Choroid plexus epithelial cell (primary cell): ENCODE measurements at regions not wholly inside any gene's neighbourhood (a gene's known extent, or its start where the extent isn't known, plus 50 kb on each side); places are given as distances from the start of the nearest gene placed in this dataset.

Source experiments
- DNase-seq: peaks from one replicate; pipeline ENCODE4 v3.0.0-alpha.2; 2010; ENCODE audit warnings: low read depth
- H3K4me3 ChIP-seq: 2 replicates; pipeline ENCODE4 v1.5.1; 2011; ENCODE audit warnings: low read depth, mild to moderate bottlenecking, control low read depth, low read length, moderate library complexity
- TF ChIP-seq, protein P1 (sequence below): conservative IDR thresholded peaks from 2 replicates; pipeline ENCODE4 v1.5.1; 2011; ENCODE audit warnings: low read depth, mild to moderate bottlenecking, control low read depth, inconsistent platforms, low read length, moderate library complexity

DNA sequence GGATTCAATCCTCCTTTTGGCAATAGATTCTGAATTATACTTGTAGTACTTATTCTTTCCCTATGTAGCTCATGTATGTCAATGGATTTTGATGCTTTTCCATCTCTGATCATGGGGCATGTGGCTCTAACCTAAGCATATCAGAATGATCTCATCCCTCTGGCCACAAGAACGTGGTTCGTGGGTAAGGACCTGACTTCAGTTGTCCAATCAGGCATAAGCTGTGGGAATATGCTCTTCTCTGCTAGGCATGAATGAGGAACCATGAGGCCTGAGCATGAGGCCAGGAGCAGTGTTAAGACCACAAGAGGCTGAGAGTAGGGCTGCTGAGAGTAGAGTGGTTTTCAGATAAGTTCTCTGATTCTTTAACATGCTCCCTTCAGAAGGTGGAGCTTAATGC, 292.4 kb upstream of the TSHZ3 start:
- no peak for DNase-seq
- H3K4me3 ChIP-seq: no peak overlapping the region
- TF ChIP-seq, protein P1, sequence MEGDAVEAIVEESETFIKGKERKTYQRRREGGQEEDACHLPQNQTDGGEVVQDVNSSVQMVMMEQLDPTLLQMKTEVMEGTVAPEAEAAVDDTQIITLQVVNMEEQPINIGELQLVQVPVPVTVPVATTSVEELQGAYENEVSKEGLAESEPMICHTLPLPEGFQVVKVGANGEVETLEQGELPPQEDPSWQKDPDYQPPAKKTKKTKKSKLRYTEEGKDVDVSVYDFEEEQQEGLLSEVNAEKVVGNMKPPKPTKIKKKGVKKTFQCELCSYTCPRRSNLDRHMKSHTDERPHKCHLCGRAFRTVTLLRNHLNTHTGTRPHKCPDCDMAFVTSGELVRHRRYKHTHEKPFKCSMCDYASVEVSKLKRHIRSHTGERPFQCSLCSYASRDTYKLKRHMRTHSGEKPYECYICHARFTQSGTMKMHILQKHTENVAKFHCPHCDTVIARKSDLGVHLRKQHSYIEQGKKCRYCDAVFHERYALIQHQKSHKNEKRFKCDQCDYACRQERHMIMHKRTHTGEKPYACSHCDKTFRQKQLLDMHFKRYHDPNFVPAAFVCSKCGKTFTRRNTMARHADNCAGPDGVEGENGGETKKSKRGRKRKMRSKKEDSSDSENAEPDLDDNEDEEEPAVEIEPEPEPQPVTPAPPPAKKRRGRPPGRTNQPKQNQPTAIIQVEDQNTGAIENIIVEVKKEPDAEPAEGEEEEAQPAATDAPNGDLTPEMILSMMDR: no peak

- H3K4me3 ChIP-seq: no peak overlapping the region
- DNase-seq: peak; percentile 12
- TF ChIP-seq, protein P1: no peak
Measured at GRCh38 chr19:31648347-31648746, 299.1 kb upstream of the TSHZ3 start.

- TF ChIP-seq, protein P1: no peak
- no peak overlapping the region for H3K4me3 ChIP-seq
Measured at GRCh38 chr19:31656507-31656906, 307.3 kb upstream of the TSHZ3 start.

DNA sequence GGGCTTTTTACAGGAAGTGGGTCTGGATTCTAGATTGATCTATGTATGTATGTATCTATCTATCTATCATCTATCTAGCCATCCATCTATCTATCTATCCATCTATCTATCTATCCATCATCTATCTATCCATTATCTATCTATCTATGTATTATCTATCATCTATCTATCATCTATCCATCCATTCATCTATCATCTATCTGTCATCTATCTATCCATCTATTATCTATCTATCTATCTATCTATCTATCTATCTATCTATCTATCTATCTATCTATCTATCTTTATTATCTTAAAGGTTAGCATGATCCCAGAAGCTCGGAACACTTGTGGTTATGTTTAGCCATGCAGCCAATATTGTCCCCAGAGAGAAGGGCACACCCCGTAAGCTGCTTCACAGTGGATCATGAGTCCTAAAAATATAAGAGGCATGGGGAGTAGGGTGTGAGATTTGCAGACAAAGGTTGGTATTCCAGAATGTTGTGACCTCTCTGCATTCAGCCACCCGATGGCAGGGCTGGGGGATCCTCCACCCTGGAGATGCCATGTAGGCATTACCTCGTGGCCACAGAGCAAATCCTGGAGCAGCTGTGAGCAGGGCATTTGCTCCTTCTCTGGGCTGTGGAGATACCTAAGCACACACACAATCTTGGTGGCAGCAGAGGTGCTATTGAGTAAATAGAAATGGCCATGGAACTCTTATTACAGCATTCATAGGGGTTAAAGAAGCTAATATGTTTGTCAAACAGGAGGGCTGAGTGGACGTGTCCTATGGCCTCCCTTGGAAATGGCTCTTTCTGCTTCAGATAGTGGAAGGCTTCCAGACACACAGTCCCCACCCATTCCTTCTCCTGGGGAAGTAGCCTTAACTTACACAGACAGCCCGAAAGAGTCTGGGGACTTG, 310.0 kb upstream of the TSHZ3 start:
- no peak for DNase-seq
- TF ChIP-seq, protein P1: no peak
- H3K4me3 ChIP-seq: no peak overlapping the region

More at GRCh38 chr19:31656507-31656906, 307.3 kb upstream of the TSHZ3 start:
- DNase-seq: no peak

DNA sequence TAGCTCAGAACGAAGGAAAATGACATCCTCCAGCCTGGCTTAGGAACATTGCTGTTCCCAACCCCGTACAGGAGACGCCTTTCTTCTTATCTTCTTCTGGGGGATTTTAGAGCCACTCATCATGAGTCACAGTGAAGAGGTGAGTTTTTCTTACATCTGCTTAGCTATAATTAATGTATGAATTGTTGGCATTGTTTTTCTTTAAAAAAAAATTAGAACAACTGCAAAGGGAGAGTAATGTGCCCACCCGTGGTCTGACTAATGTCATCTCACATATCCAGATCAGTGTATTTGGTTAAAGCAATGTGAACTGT, 310.6 kb upstream of the TSHZ3 start:
- DNase-seq: no peak
- TF ChIP-seq, protein P1: no peak

GRCh38 chr19:31664096-31664495, 314.9 kb upstream of the TSHZ3 start:
- TF ChIP-seq, protein P1: no peak
- no peak overlapping the region for H3K4me3 ChIP-seq
- DNase-seq: no peak

More for the DNA sequence above, 310.6 kb upstream of the TSHZ3 start:
- no peak overlapping the region for H3K4me3 ChIP-seq

DNA sequence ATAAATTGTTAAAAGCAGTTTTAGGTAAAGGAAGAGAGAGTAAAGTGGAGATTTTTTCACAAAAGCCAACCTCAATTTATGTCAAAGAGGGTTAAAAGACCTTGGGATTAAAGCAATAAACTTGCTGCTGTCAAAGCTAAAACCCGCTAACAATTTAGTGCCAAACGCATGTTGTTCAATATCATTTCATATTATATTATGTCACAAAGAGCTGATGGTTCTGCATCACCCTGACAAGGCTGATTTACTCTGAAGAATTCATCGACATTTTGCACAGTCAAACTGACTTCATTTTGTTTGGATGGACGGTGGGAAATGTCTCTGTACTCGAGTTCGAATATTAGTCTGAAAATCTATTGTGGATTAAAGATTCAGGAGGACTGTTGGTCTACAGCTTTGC, 315.8 kb upstream of the TSHZ3 start:
- DNase-seq: no peak
- no peak overlapping the region for H3K4me3 ChIP-seq
- TF ChIP-seq, protein P1: no peak
